MCF 10A (cell line): ENCODE measurements at regions not wholly inside any gene's neighbourhood (a gene's known extent, or its start where the extent isn't known, plus 50 kb on each side); places are given as distances from the start of the nearest gene placed in this dataset.
A peak's percentile ranks its signal among the peaks of the same experiment; 100 is the strongest.

Source experiments
- BruUV-seq: library from RNA; stranded (reverse); fragments of 400-500 nt; replicated peaks from 2 replicates; lab custom pipeline; 2021; lab: Mats Ljungman, UMichigan
- CTCF ChIA-PET: fragments of 300-600 bp; sonication (Branson Sonifier 250); formaldehyde crosslinking; extraction: SDS; loops from one replicate; lab custom pipeline; 2021; ENCODE audit warnings: antibody characterized with exemption, inconsistent platforms; lab: Yijun Ruan, JAX
- POLR2A ChIA-PET: fragments of 300-600, 350-650 bp; sonication (Branson Sonifier 250); formaldehyde crosslinking; extraction: SDS; loops from one replicate; lab custom pipeline; 2020; ENCODE audit warnings: antibody characterized with exemption, inconsistent platforms; lab: Yijun Ruan, JAX
- DNase-seq: peaks from one replicate; pipeline ENCODE4 v3.0.0-alpha.2; 2018; ENCODE audit not compliant: unreplicated experiment
- H3K27ac Mint-ChIP-seq: one replicate; pipeline ENCODE4 v1.8.0; 2022; ENCODE audit warnings: mild to moderate bottlenecking, low read depth, mixed read lengths; ENCODE audit not compliant: unreplicated experiment
- H3K27me3 Mint-ChIP-seq: one replicate; pipeline ENCODE4 v1.8.0; 2022; ENCODE audit warnings: mixed read lengths; ENCODE audit not compliant: insufficient read depth, unreplicated experiment
- H3K36me3 Mint-ChIP-seq: one replicate; pipeline ENCODE4 v1.8.0; 2022; ENCODE audit warnings: mild to moderate bottlenecking, moderate library complexity, mixed read lengths; ENCODE audit not compliant: insufficient read depth, unreplicated experiment
- H3K4me1 Mint-ChIP-seq: one replicate; pipeline ENCODE4 v1.8.0; 2022; ENCODE audit warnings: mixed read lengths; ENCODE audit not compliant: insufficient read depth, unreplicated experiment
- H3K4me3 Mint-ChIP-seq: one replicate; pipeline ENCODE4 v1.8.0; 2022; ENCODE audit warnings: mild to moderate bottlenecking, moderate library complexity, mixed read lengths; ENCODE audit not compliant: unreplicated experiment
- H3K9me3 Mint-ChIP-seq: one replicate; pipeline ENCODE4 v1.8.0; 2022; ENCODE audit warnings: mixed read lengths; ENCODE audit not compliant: unreplicated experiment
- intact Hi-C: fragments of 100-400 bp; cut with micrococcal nuclease; formaldehyde crosslinking; loops from 2 replicates; pipeline ENCODE4 v1.14.1; 2022
- TF ChIP-seq, protein P1 (sequence below): fragments of 200-600 bp; IDR thresholded peaks from one replicate; pipeline ENCODE4 v1.8.0; 2022; ENCODE audit warnings: antibody characterized with exemption, mild to moderate bottlenecking; ENCODE audit not compliant: unreplicated experiment

DNA sequence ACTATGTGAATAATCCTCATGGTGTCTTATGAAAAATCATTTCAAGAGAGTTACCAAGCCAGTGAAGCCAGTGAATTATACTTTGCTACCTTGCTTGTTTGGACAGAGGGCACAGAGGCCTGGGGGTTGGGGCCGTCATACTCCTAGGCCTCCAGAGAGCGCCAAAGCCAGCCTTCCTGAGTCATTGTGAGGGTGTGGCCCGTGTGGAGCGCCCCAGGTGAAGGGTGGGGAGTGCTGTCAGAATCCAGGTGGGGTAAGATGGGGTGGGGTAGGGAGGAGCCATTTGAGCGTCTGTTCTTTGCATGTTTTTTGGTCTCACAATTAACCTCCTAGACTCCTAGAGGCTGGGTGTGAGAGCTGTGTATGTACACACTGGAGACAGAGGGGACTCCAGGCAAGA is 71.1 kb downstream of the PERP start:
- Mint-ChIP-seq H3K27me3 (no peaks in the 10 kb centered on the region), H3K36me3 (peaks cover 6% of the 10 kb centered on the region), H3K9me3 (no peaks in the 10 kb centered on the region), H3K4me1 (peaks cover 41% of the 10 kb centered on the region), H3K4me3 (no peak overlapping the region), H3K27ac (peak overlapping the region; percentile 91)
- BruUV-seq = no TSS peak
- ChIA-PET CTCF (interaction anchor here (0.5 to 13.4 kb wide), 6 partner anchors 13 to 72 kb away, joined by 3 to 208 read pairs (median 6); no protein-coding TSS in a partner anchor), POLR2A (interaction anchor here (0.6 to 10.9 kb wide), 10 partner anchors 30 to 819 kb away, joined by 3 to 717 read pairs (median 20); partner anchors contain the start of gene PERP)
- DNase-seq = peak; percentile 94
- intact Hi-C loops = no loop called here
- TF ChIP-seq, protein P1, sequence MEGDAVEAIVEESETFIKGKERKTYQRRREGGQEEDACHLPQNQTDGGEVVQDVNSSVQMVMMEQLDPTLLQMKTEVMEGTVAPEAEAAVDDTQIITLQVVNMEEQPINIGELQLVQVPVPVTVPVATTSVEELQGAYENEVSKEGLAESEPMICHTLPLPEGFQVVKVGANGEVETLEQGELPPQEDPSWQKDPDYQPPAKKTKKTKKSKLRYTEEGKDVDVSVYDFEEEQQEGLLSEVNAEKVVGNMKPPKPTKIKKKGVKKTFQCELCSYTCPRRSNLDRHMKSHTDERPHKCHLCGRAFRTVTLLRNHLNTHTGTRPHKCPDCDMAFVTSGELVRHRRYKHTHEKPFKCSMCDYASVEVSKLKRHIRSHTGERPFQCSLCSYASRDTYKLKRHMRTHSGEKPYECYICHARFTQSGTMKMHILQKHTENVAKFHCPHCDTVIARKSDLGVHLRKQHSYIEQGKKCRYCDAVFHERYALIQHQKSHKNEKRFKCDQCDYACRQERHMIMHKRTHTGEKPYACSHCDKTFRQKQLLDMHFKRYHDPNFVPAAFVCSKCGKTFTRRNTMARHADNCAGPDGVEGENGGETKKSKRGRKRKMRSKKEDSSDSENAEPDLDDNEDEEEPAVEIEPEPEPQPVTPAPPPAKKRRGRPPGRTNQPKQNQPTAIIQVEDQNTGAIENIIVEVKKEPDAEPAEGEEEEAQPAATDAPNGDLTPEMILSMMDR = no peak

DNA sequence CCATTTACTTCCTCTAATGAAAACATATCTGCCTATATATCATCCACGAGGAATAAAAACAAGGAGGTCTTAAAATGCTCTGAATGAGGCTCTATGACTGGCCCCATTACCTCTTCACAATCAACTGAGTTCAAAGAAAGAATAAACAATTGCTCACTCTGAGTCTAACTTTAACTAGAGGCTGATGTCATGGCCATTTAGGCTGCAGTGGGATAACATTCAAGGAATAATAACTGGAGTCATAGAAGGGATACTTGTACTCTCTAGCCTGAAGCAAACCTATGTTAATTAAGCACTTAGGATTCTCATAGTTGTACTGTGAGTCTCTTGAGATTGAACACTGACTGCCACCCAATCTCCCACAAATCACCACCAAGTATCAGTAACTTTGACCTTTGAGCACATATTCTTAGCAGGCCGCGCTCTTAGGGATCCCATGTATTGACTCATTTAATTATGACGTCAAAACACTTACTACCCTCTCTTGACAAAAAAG is 70.2 kb downstream of the PERP start:
- TF ChIP-seq, protein P1 = no peak
- H3K27me3 Mint-ChIP-seq = no peaks in the 10 kb centered on the region
- peaks cover 32% of the 10 kb centered on the region for H3K4me1 Mint-ChIP-seq
- no peaks in the 10 kb centered on the region for H3K9me3 Mint-ChIP-seq
- H3K36me3 Mint-ChIP-seq = peaks cover 6% of the 10 kb centered on the region
- peak overlapping the region; percentile 19 for H3K27ac Mint-ChIP-seq
- DNase-seq = no peak
- no TSS peak for BruUV-seq
- no peak overlapping the region for H3K4me3 Mint-ChIP-seq
- POLR2A ChIA-PET = interaction anchor here (0.5 to 10.9 kb wide), 7 partner anchors 31 to 612 kb away, joined by 3 to 717 read pairs (median 47); partner anchors contain the start of gene PERP
- intact Hi-C loops = no loop called here
- CTCF ChIA-PET = interaction anchor here (0.6 to 13.4 kb wide), 4 partner anchors 12 to 61 kb away, joined by 3 to 208 read pairs (median 4); no protein-coding TSS in a partner anchor

DNA sequence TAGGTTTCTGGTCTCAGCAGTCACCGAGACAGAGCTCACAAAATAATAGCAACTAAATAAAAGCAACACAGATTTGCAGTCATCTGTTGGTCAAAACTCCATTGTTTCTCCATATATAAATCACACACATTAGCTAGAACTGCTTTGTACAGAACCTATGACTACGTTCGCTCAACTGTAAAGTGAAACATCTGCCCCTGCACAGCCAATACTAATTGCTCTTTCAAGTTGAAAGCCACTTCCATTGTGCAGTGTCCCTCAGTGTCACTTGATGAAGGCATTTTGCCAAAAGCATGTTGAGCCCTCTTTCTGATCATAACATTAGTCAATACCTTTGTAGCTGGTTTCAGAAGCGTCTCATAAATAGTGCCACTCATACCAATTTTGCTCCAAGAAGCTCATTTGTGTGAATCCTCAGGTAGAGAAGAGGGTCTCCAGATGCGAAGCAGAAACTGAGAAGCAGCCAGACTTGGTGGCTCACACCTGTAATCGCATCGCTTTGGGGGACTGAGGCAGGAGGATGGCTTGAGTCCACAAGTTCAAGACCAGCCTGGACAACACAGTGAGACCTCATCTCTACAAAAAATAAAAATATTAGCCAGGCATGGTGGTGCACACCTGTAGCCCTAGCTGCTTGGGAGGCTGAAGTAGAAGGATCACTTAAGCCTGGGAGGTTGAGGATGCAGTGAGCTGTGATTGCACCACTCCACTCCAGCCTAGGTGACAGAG is 68.9 kb downstream of the PERP start:
- TF ChIP-seq, protein P1 = no peak
- intact Hi-C loops = no loop called here
- Mint-ChIP-seq H3K36me3 (no peaks in the 10 kb centered on the region), H3K9me3 (no peaks in the 10 kb centered on the region), H3K4me1 (peaks cover 20% of the 10 kb centered on the region), H3K27me3 (no peaks in the 10 kb centered on the region), H3K4me3 (no peak overlapping the region), H3K27ac (no peak overlapping the region)
- no TSS peak for BruUV-seq
- POLR2A ChIA-PET = interaction anchor here (0.6 to 1.6 kb wide), 6 partner anchors 9 to 513 kb away, joined by 3 to 6 read pairs (median 3); no protein-coding TSS in a partner anchor
- DNase-seq = no peak
- CTCF ChIA-PET = interaction anchor here (0.7 kb wide), 2 partner anchors 34 to 1025 kb away, joined by 3 read pairs; no protein-coding TSS in a partner anchor
